ENCODE measurements at regions not wholly inside any gene's neighbourhood (a gene's known extent, or its start where the extent isn't known, plus 50 kb on each side); places are given as distances from the start of the nearest gene placed in this dataset.

GRCh38 chr3:15886521-15886920 lies 88.7 kb upstream of the ANKRD28 start:
- H3K4me3 ChIP-seq (ENCODE audit: low read depth, low read length) = no peak overlapping the region
- TF ChIP-seq, protein P1, sequence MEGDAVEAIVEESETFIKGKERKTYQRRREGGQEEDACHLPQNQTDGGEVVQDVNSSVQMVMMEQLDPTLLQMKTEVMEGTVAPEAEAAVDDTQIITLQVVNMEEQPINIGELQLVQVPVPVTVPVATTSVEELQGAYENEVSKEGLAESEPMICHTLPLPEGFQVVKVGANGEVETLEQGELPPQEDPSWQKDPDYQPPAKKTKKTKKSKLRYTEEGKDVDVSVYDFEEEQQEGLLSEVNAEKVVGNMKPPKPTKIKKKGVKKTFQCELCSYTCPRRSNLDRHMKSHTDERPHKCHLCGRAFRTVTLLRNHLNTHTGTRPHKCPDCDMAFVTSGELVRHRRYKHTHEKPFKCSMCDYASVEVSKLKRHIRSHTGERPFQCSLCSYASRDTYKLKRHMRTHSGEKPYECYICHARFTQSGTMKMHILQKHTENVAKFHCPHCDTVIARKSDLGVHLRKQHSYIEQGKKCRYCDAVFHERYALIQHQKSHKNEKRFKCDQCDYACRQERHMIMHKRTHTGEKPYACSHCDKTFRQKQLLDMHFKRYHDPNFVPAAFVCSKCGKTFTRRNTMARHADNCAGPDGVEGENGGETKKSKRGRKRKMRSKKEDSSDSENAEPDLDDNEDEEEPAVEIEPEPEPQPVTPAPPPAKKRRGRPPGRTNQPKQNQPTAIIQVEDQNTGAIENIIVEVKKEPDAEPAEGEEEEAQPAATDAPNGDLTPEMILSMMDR (IDR thresholded peaks at IDR 0.05; ENCODE audit: low read depth, low read length, missing control alignments) = no peak
- in situ Hi-C loops (cut with HindIII; ENCODE audit: low sequenced_read_pairs) = no loop called here
- DNase-seq (ENCODE audit: low read depth) = no peak

- TF ChIP-seq, protein P1 (IDR thresholded peaks at IDR 0.05; ENCODE audit: low read depth, low read length, missing control alignments) = no peak
- in situ Hi-C loops (cut with HindIII; ENCODE audit: low sequenced_read_pairs) = no loop called here
Measured at GRCh38 chr3:15887261-15887660, 89.5 kb upstream of the ANKRD28 start.

GRCh38 chr3:15889936-15890335 lies 92.2 kb upstream of the ANKRD28 start:
- DNase-seq (ENCODE audit: low read depth) = no peak
- in situ Hi-C loops (cut with HindIII; ENCODE audit: low sequenced_read_pairs) = no loop called here
- TF ChIP-seq, protein P1 (IDR thresholded peaks at IDR 0.05; ENCODE audit: low read depth, low read length, missing control alignments) = no peak

More at GRCh38 chr3:15887261-15887660, 89.5 kb upstream of the ANKRD28 start:
- no peak for DNase-seq (ENCODE audit: low read depth)
- H3K4me3 ChIP-seq (ENCODE audit: low read depth, low read length) = no peak overlapping the region

DNA sequence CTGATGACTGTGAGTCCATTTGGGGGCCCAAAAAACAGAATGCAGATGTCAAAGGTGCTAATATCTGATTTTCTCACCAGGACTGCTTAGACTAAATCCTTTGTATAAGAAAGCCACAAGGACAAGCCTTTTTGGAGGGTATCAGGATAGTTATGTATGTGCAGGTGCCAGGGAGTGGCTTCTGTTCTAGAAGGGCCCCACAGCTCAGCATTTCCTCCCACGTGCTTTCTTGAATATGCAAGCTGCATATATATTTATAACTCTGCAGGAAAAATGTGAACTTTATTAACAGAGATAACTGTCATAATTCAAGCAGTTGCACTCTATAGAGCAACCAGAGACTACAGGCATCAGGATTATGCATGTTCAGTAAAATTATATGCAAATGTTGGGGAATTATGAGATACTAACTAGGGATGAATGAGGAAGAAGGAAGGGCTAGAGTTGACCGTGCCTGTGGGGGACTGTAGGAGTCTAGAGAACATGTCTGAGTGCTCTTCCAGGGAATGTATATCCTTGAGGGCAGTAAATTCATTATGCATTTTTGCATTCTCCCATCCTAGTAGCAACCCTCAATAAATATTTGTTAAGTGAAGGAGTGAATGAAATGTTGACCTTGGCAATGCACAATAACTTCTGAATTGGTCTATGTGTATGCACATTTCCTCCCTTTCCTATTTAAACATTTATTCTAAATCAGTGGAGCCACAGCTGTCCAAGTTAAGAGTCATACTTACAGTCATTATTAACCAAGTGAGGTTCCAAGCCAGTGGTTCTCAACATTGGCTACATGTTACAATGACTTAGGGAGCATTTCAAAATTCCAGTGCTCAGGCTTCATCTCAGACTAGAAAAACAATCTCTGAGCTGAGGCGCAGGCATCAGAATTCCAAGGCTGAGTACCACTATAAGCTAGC lies 94.8 kb upstream of the ANKRD28 start:
- DNase-seq (ENCODE audit: low read depth) = peak; percentile 45
- TF ChIP-seq, protein P1 (IDR thresholded peaks at IDR 0.05; ENCODE audit: low read depth, low read length, missing control alignments) = no peak
- in situ Hi-C loops (cut with HindIII; ENCODE audit: low sequenced_read_pairs) = no loop called here
- no peak overlapping the region for H3K4me3 ChIP-seq (ENCODE audit: low read depth, low read length)

More at GRCh38 chr3:15889936-15890335, 92.2 kb upstream of the ANKRD28 start:
- H3K4me3 ChIP-seq (ENCODE audit: low read depth, low read length) = no peak overlapping the region

- no peak for DNase-seq (ENCODE audit: low read depth)
- in situ Hi-C loops (cut with HindIII; ENCODE audit: low sequenced_read_pairs) = no loop called here
- TF ChIP-seq, protein P1 (IDR thresholded peaks at IDR 0.05; ENCODE audit: low read depth, low read length, missing control alignments) = no peak
- H3K4me3 ChIP-seq (ENCODE audit: low read depth, low read length) = no peak overlapping the region
Measured at GRCh38 chr3:15894382-15894781, 96.6 kb upstream of the ANKRD28 start.

DNA sequence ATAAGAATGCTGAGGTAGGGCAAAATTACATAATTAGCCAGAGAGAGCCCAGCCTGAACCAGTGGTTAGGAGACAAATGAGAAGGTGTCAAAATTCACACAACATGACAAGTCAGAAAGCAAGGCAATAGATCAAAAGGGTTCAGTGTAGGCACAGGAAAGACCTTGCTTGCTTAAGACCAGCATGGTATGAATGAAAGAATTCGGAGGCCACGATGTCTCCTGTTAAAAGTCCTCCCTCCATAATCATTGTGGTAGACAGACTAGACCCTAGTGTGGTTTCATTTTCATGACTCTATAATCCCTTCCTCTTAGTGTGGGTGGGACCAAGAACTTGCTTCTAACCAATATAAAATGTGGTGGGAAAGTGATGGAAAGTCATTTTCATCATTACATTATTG lies 98.7 kb upstream of the ANKRD28 start:
- TF ChIP-seq, protein P1 (IDR thresholded peaks at IDR 0.05; ENCODE audit: low read depth, low read length, missing control alignments) = no peak
- in situ Hi-C loops (cut with HindIII; ENCODE audit: low sequenced_read_pairs) = no loop called here
- no peak for DNase-seq (ENCODE audit: low read depth)
- no peak overlapping the region for H3K4me3 ChIP-seq (ENCODE audit: low read depth, low read length)
